H1 (cell line): ENCODE measurements at regions not wholly inside any gene's neighbourhood (a gene's known extent, or its start where the extent isn't known, plus 50 kb on each side); places are given as distances from the start of the nearest gene placed in this dataset.

Source experiments
- CTCF ChIA-PET: fragments of 300-600 bp; sonication (Branson Sonifier 250); formaldehyde crosslinking; loops from one replicate; lab custom pipeline; 2021; ENCODE audit not compliant: partially characterized antibody; lab: Charles Lee
- POLR2A ChIA-PET: fragments of 300-600 bp; sonication (Branson Sonifier 250); formaldehyde crosslinking; loops from one replicate; lab custom pipeline; 2021; ENCODE audit warnings: inconsistent platforms; ENCODE audit not compliant: partially characterized antibody; lab: Charles Lee
- DNase-seq, 2 experiments: peaks; one replicate each; pipeline versions ENCODE4 v3.0.0 to v3.0.0-alpha.2; 2010 to 2022; ENCODE audit warnings: low spot score in 2 of 2, low read depth in 1 of 2, mixed read lengths in 1 of 2
- FAIRE-seq: peaks from 2 replicates; lab custom pipeline; 2011; peaks lifted over from hg19 to GRCh38; lab: Jason Lieb, UNC
- H2AFZ ChIP-seq: 2 replicates; pipeline ENCODE4 v1.8.1; 2012; ENCODE audit warnings: low read length, inconsistent platforms
- H2AK5ac ChIP-seq: 2 replicates; pipeline ENCODE4 v1.6.1; 2013; ENCODE audit warnings: low read depth, low read length
- H2BK120ac ChIP-seq: replicated peaks from 2 replicates; pipeline ENCODE3; 2013; ENCODE audit warnings: low read depth, low read length, inconsistent platforms
- H2BK12ac ChIP-seq: 2 replicates; pipeline ENCODE4 v1.6.1; 2013; ENCODE audit warnings: low read depth, low read length
- H2BK15ac ChIP-seq: 2 replicates; pipeline ENCODE4 v1.6.1; 2013; ENCODE audit warnings: low read length
- H2BK20ac ChIP-seq: 2 replicates; pipeline ENCODE4 v1.6.1; 2013; ENCODE audit warnings: low read length
- H2BK5ac ChIP-seq: 2 replicates; pipeline ENCODE4 v1.6.1; 2013; ENCODE audit warnings: low read depth, low read length
- H3K14ac ChIP-seq: 2 replicates; pipeline ENCODE4 v1.6.1; 2013; ENCODE audit warnings: inconsistent platforms; ENCODE audit not compliant: insufficient read length
- H3K18ac ChIP-seq: 2 replicates; pipeline ENCODE4 v1.6.1; 2013; ENCODE audit warnings: low read length; ENCODE audit errors: extremely low read depth
- H3K23ac ChIP-seq: 2 replicates; pipeline ENCODE4 v1.6.1; 2013; ENCODE audit warnings: inconsistent platforms; ENCODE audit not compliant: insufficient read length
- H3K23me2 ChIP-seq: 2 replicates; pipeline ENCODE4 v1.6.1; 2013; ENCODE audit warnings: low read depth, low read length
- H3K27ac ChIP-seq: 2 replicates; pipeline ENCODE4 v1.6.1; 2011; ENCODE audit warnings: low read depth, low read length, inconsistent platforms
- H3K27me3 ChIP-seq, 4 experiments: replicated peaks in 1 of 4; 1 replicate in 1 of 4; 2 replicates in 3 of 4; pipeline versions ENCODE4 v1.6.1 to v1.8.1; 2011 to 2013; ENCODE audit warnings: low read length in 3 of 4, mild to moderate bottlenecking in 3 of 4, inconsistent platforms in 2 of 4, mixed read lengths in 2 of 4, moderate library complexity in 1 of 4; ENCODE audit not compliant: control insufficient read depth in 3 of 4, insufficient read depth in 3 of 4; ENCODE audit errors: extremely low read depth in 1 of 4
- H3K36me3 ChIP-seq, 4 experiments: 2 replicates each; pipeline versions ENCODE4 v1.6.1 to v1.8.1; 2011 to 2013; ENCODE audit warnings: mild to moderate bottlenecking in 4 of 4, low read length in 3 of 4, moderate library complexity in 2 of 4, control low read depth in 1 of 4, inconsistent platforms in 1 of 4; ENCODE audit not compliant: insufficient read depth in 4 of 4, control insufficient read depth in 2 of 4
- H3K4ac ChIP-seq: replicated peaks from 2 replicates; pipeline ENCODE3; 2013; ENCODE audit warnings: low read length, low read depth, mixed read lengths, inconsistent platforms; ENCODE audit not compliant: insufficient read length
- H3K4me1 ChIP-seq, 4 experiments: replicated peaks in 1 of 4; 1 replicate in 1 of 4; 2 replicates in 3 of 4; pipeline versions ENCODE4 v1.6.1 to v1.8.1; 2011 to 2013; ENCODE audit warnings: low read length in 3 of 4, inconsistent platforms in 2 of 4, mixed read lengths in 1 of 4; ENCODE audit not compliant: insufficient read depth in 4 of 4, control insufficient read depth in 3 of 4
- H3K4me2 ChIP-seq, 2 experiments: 2 replicates each; pipeline versions ENCODE4 v1.6.1 to v1.8.1; 2011 to 2013; ENCODE audit warnings: low read depth in 2 of 2, low read length in 2 of 2, control low read depth in 1 of 2, inconsistent platforms in 1 of 2, mild to moderate bottlenecking in 1 of 2; ENCODE audit not compliant: insufficient read depth in 1 of 2
- H3K4me3 ChIP-seq, 4 experiments: fragments of 200-600, 300-600 bp in 1 of 4; sonication (generic), shearing (Covaris generic), sonication (Bioruptor Twin) in 1 of 4; 2 replicates each; pipeline versions ENCODE4 v1.5.1 to v1.8.1; 2011 to 2016; ENCODE audit warnings: low read length in 4 of 4, low read depth in 3 of 4, control low read depth in 2 of 4, inconsistent platforms in 2 of 4, mild to moderate bottlenecking in 2 of 4, mixed read lengths in 1 of 4, moderate library complexity in 1 of 4; ENCODE audit not compliant: insufficient read depth in 2 of 4; ENCODE audit errors: extremely low read depth in 1 of 4
- H3K56ac ChIP-seq: replicated peaks from 2 replicates; pipeline ENCODE3; 2013; ENCODE audit warnings: low read depth, mild to moderate bottlenecking, mixed read lengths, low read length, inconsistent platforms; ENCODE audit not compliant: insufficient read length
- H3K79me1 ChIP-seq: 2 replicates; pipeline ENCODE4 v1.6.1; 2013; ENCODE audit warnings: low read depth, low read length, control low read depth
- H3K79me2 ChIP-seq, 2 experiments: 2 replicates each; pipeline versions ENCODE4 v1.6.1 to v1.8.1; 2012 to 2013; ENCODE audit warnings: low read length in 2 of 2, mild to moderate bottlenecking in 2 of 2, inconsistent platforms in 1 of 2; ENCODE audit not compliant: insufficient read depth in 2 of 2, control insufficient read depth in 1 of 2
- H3K9ac ChIP-seq, 4 experiments: replicated peaks in 1 of 4; 1 replicate in 1 of 4; 2 replicates in 3 of 4; pipeline versions ENCODE4 v1.6.1 to v1.8.1; 2011 to 2013; ENCODE audit warnings: low read depth in 3 of 4, low read length in 3 of 4, control low read depth in 2 of 4, mild to moderate bottlenecking in 2 of 4, moderate library complexity in 2 of 4, inconsistent platforms in 1 of 4; ENCODE audit errors: extremely low read depth in 1 of 4
- H3K9me3 ChIP-seq, 2 experiments: 2 replicates each; pipeline versions ENCODE4 v1.6.1 to v1.8.1; 2012 to 2013; ENCODE audit warnings: mild to moderate bottlenecking in 2 of 2, moderate library complexity in 2 of 2, control low read depth in 1 of 2, inconsistent platforms in 1 of 2, low read depth in 1 of 2, low read length in 1 of 2, mixed read lengths in 1 of 2; ENCODE audit not compliant: insufficient read depth in 2 of 2
- H4K20me1 ChIP-seq, 2 experiments: replicated peaks in 1 of 2; 2 replicates each; pipeline versions ENCODE3 to v1.8.1; 2011 to 2013; ENCODE audit warnings: inconsistent platforms in 2 of 2, low read length in 2 of 2, mild to moderate bottlenecking in 1 of 2; ENCODE audit not compliant: insufficient read depth in 2 of 2, control insufficient read depth in 1 of 2
- H4K5ac ChIP-seq: 2 replicates; pipeline ENCODE4 v1.6.1; 2013; ENCODE audit warnings: low read length, low read depth, mixed read lengths, inconsistent platforms; ENCODE audit not compliant: insufficient read length
- H4K8ac ChIP-seq: 2 replicates; pipeline ENCODE4 v1.8.0; 2013; ENCODE audit warnings: mild to moderate bottlenecking, moderate library complexity, low read length, inconsistent platforms; ENCODE audit not compliant: insufficient read depth; ENCODE audit errors: extremely low read depth
- H4K91ac ChIP-seq: replicated peaks from 2 replicates; pipeline ENCODE3; 2013; ENCODE audit warnings: low read length, mixed read lengths, inconsistent platforms; ENCODE audit not compliant: insufficient read length
- CREB1 ChIP-seq: IDR thresholded peaks from 2 replicates; pipeline ENCODE4 v1.6.1; 2012; ENCODE audit warnings: inconsistent platforms
- E2F6 ChIP-seq: IDR thresholded peaks from 2 replicates; pipeline ENCODE4 v1.6.1; 2012; ENCODE audit warnings: inconsistent platforms
- FOSL1 ChIP-seq: IDR thresholded peaks from 2 replicates; pipeline ENCODE4 v1.6.1; 2011; ENCODE audit warnings: mild to moderate bottlenecking, low read depth, low read length, moderate library complexity; ENCODE audit not compliant: insufficient read depth
- JUND ChIP-seq: IDR thresholded peaks from 2 replicates; pipeline ENCODE4 v1.6.1; 2011; ENCODE audit warnings: mild to moderate bottlenecking, improper control_type of control experiment, low read length
- KDM4A ChIP-seq: IDR thresholded peaks from one replicate; pipeline ENCODE4 v1.7.1; 2012; ENCODE audit warnings: low read depth, mild to moderate bottlenecking, moderate library complexity, low read length, inconsistent platforms; ENCODE audit not compliant: severe bottlenecking
- SAP30 ChIP-seq: fragments of 300-600 bp; sonication (generic); IDR thresholded peaks from 2 replicates; pipeline ENCODE4 v1.7.1; 2012; ENCODE audit warnings: low read length, moderate library complexity, mild to moderate bottlenecking, inconsistent platforms; ENCODE audit not compliant: insufficient read depth, insufficient replicate concordance
- WGBS, 2 experiments: shearing (Covaris generic) in 1 of 2; methylation state at CpG; one replicate each; pipeline versions ENCODE4 v1.1.6 to v1.1.7; 2013 to 2015; ENCODE audit warnings: low lambda C conversion rate in 2 of 2, mixed read lengths in 2 of 2, inconsistent platforms in 1 of 2, low coverage in 1 of 2, missing lambda C conversion rate in 1 of 2; ENCODE audit not compliant: insufficient replicate concordance in 2 of 2, insufficient coverage in 1 of 2, insufficient read length in 1 of 2; ENCODE audit errors: extremely low coverage in 1 of 2, missing lambda C conversion rate in 1 of 2; 5-methylcytosine and 5-hydroxymethylcytosine counted together

GRCh38 chr6:23316931-23317330 is 747.6 kb downstream of the HDGFL1 start:
- FAIRE-seq = no peak
- no peak for DNase-seq
- H3K4me3 ChIP-seq = no peak overlapping the region
- H2BK120ac ChIP-seq = no peak overlapping the region
- no peak overlapping the region for H2BK12ac ChIP-seq
- CTCF ChIA-PET = interaction anchor here (0.7 to 1.3 kb wide), 2 partner anchors 9 to 129 kb away, joined by 3 read pairs; no protein-coding TSS in a partner anchor
- H3K4me1 ChIP-seq = no peaks in the 10 kb centered on the region
- no peak overlapping the region for H3K14ac ChIP-seq
- H2BK5ac ChIP-seq = no peak overlapping the region
- H3K79me2 ChIP-seq = no peaks in the 10 kb centered on the region
- no peak overlapping the region for H3K23ac ChIP-seq
- H3K27ac ChIP-seq = no peak overlapping the region
- no peaks in the 10 kb centered on the region for H3K79me1 ChIP-seq
- no peaks in the 10 kb centered on the region for H3K23me2 ChIP-seq
- no peak overlapping the region for H4K8ac ChIP-seq
- H3K18ac ChIP-seq = no peak overlapping the region
- H2BK20ac ChIP-seq = no peak overlapping the region
- no peak overlapping the region for H4K91ac ChIP-seq
- POLR2A ChIA-PET = no interaction called here
- H3K56ac ChIP-seq = no peak overlapping the region
- H2AK5ac ChIP-seq = no peak overlapping the region
- H4K20me1 ChIP-seq = no peaks in the 10 kb centered on the region
- no peaks in the 10 kb centered on the region for H3K27me3 ChIP-seq
- 88% methylated on average over 1 of the region's 1 CpG; no CpG with 5 or more reads in 1 of the 2 experiments for WGBS, 2 experiments
- H4K5ac ChIP-seq = no peak overlapping the region
- no peaks in the 10 kb centered on the region for H3K9me3 ChIP-seq
- no peak overlapping the region for H3K4me2 ChIP-seq
- H2AFZ ChIP-seq = no peak overlapping the region
- H3K9ac ChIP-seq = no peak overlapping the region
- H3K36me3 ChIP-seq = no peaks in the 10 kb centered on the region
- H2BK15ac ChIP-seq = no peak overlapping the region
- no peak overlapping the region for H3K4ac ChIP-seq
- TF ChIP-seq KDM4A = no peak
- no peak for TF ChIP-seq E2F6
- no peak for TF ChIP-seq SAP30
- TF ChIP-seq CREB1 = no peak
- no peak for TF ChIP-seq JUND
- no peak for TF ChIP-seq FOSL1
